Body of pancreas (tissue), 4 donors: ENCODE measurements at regions not wholly inside any gene's neighbourhood (a gene's known extent, or its start where the extent isn't known, plus 50 kb on each side); places are given as distances from the start of the nearest gene placed in this dataset.

Experiments
- ATAC-seq: fragments of 150-250 bp; one replicate; pipeline ENCODE4 v1.9.1; 2016
- DNase-seq, 4 donors: peaks; one replicate each; pipeline ENCODE4 v3.0.0-alpha.2; 2019
- H3K27ac ChIP-seq, 4 donors: fragments of 200-600 bp; sonication (generic); 1 replicate in 3 of 4; 2 replicates in 1 of 4; pipeline versions ENCODE4 v1.5.1 to v1.6.1; 2016 to 2019; ENCODE audit warnings: mild to moderate bottlenecking in 1 of 4, mixed read lengths in 1 of 4, moderate library complexity in 1 of 4
- H3K27me3 ChIP-seq, 2 donors: fragments of 200-600 bp; sonication (generic); one replicate each; pipeline ENCODE4 v1.6.0; 2016; ENCODE audit warnings: mild to moderate bottlenecking in 1 of 2
- H3K36me3 ChIP-seq, 2 donors: fragments of 200-600 bp; sonication (generic); replicated peaks in 1 of 2; 2 replicates each; pipeline ENCODE4 v1.5.1; 2016; ENCODE audit warnings: low read depth in 2 of 2; ENCODE audit not compliant: insufficient read depth in 1 of 2
- H3K4me1 ChIP-seq: fragments of 200-600 bp; sonication (generic); one replicate; pipeline ENCODE4 v1.6.0; 2016
- H3K4me3 ChIP-seq, 2 donors: fragments of 200-600 bp; sonication (generic); 1 replicate in 1 of 2; 2 replicates in 1 of 2; pipeline ENCODE4 v1.5.1; 2016 to 2019
- H3K9me3 ChIP-seq, 3 donors: fragments of 200-600 bp; sonication (generic); 1 replicate in 2 of 3; 2 replicates in 1 of 3; pipeline ENCODE4 v1.5.1; 2016
- CTCF ChIP-seq, 7 experiments: fragments of 450-650 bp in 4 of 7; fragments of 200-600 bp in 3 of 7; sonication (generic) in 3 of 7; IDR thresholded peaks; one replicate each; pipeline ENCODE4 v1.5.1; 2016 to 2019; ENCODE audit warnings: antibody characterized with exemption in 7 of 7
- POLR2A ChIP-seq, 3 donors: fragments of 450-650 bp; IDR thresholded peaks; one replicate each; pipeline ENCODE4 v1.6.1; 2016; ENCODE audit warnings: antibody characterized with exemption in 3 of 3, mild to moderate bottlenecking in 2 of 3
- whole genome bisulfite sequencing, 2 donors: methylation state at CpG; one replicate each; pipeline ENCODE4 v1.1.5; 2017; 5-methylcytosine and 5-hydroxymethylcytosine counted together
- intact Hi-C: fragments of 100-400 bp; cut with DNase I; formaldehyde crosslinking; loops from one replicate; pipeline ENCODE4 v1.15.1; 2023

GRCh38 chr11:98069861-98070260 lies 950.9 kb upstream of the CNTN5 start:
- Histone ChIP-seq H3K36me3 (no peaks in the 10 kb centered on the region), H3K4me3 (no peak overlapping the region), H3K9me3 (peaks cover 0 to 8% (median 0%) of the 10 kb centered on the region in 3 donors), H3K27me3 (no peaks in the 10 kb centered on the region), H3K4me1 (no peaks in the 10 kb centered on the region), H3K27ac (no peak overlapping the region)
- ATAC-seq (no peak), DNase-seq (no peak)
- 78 to 81% methylated on average over 13 of the region's 13 CpGs for WGBS, 2 donors
- TF ChIP-seq CTCF (IDR thresholded peaks at IDR 0.05): no peak
- TF ChIP-seq POLR2A (IDR thresholded peaks at IDR 0.05): no peak
- intact Hi-C loops: no loop called here

- no peak for DNase-seq
- no peak for ATAC-seq
- Histone ChIP-seq H3K4me1 (no peaks in the 10 kb centered on the region), H3K9me3 (no peaks in the 10 kb centered on the region), H3K27ac (no peak overlapping the region), H3K4me3 (no peak overlapping the region), H3K27me3 (no peaks in the 10 kb centered on the region), H3K36me3 (no peaks in the 10 kb centered on the region)
- WGBS, 2 donors: 51 to 63% methylated on average over 3 of the region's 3 CpGs
- intact Hi-C loops: no loop called here
- no peak for TF ChIP-seq POLR2A (IDR thresholded peaks at IDR 0.05)
- no peak for TF ChIP-seq CTCF (IDR thresholded peaks at IDR 0.05)
Observed at GRCh38 chr11:98090861-98091505, 929.8 kb upstream of the CNTN5 start.

GRCh38 chr11:98099371-98099770 lies 921.4 kb upstream of the CNTN5 start:
- Histone ChIP-seq H3K36me3 (no peaks in the 10 kb centered on the region), H3K27ac (no peak overlapping the region), H3K4me3 (no peak overlapping the region), H3K4me1 (no peaks in the 10 kb centered on the region), H3K9me3 (no peaks in the 10 kb centered on the region), H3K27me3 (no peaks in the 10 kb centered on the region)
- 6 to 26% methylated on average over 1 of the region's 1 CpG for WGBS, 2 donors
- TF ChIP-seq CTCF (IDR thresholded peaks at IDR 0.05) (no peak), POLR2A (IDR thresholded peaks at IDR 0.05) (no peak)
- ATAC-seq (no peak), DNase-seq (no peak)
- intact Hi-C loops: no loop called here

- H3K27me3 ChIP-seq: no peaks in the 10 kb centered on the region
- ATAC-seq (no peak), DNase-seq (no peak)
- TF ChIP-seq POLR2A (IDR thresholded peaks at IDR 0.05) (no peak), CTCF (IDR thresholded peaks at IDR 0.05) (no peak)
- intact Hi-C loops: no loop called here
- WGBS, 2 donors: 52 to 56% methylated on average over 2 of the region's 2 CpGs
- no peak overlapping the region for H3K4me3 ChIP-seq
- no peak overlapping the region for H3K27ac ChIP-seq
- no peaks in the 10 kb centered on the region for H3K36me3 ChIP-seq
- H3K9me3 ChIP-seq: no peaks in the 10 kb centered on the region
- H3K4me1 ChIP-seq: no peaks in the 10 kb centered on the region
Observed at GRCh38 chr11:98100689-98101088, 920.1 kb upstream of the CNTN5 start.

- Histone ChIP-seq H3K4me3 (no peak overlapping the region), H3K36me3 (no peaks in the 10 kb centered on the region), H3K9me3 (no peaks in the 10 kb centered on the region), H3K27ac (no peak overlapping the region), H3K4me1 (no peaks in the 10 kb centered on the region), H3K27me3 (no peaks in the 10 kb centered on the region)
- intact Hi-C loops: no loop called here
- no peak for TF ChIP-seq CTCF (IDR thresholded peaks at IDR 0.05)
- TF ChIP-seq POLR2A (IDR thresholded peaks at IDR 0.05): no peak
- ATAC-seq (no peak), DNase-seq (no peak)
- 68 to 86% methylated on average over 1 of the region's 1 CpG for WGBS, 2 donors
Observed at GRCh38 chr11:98101329-98101728, 919.4 kb upstream of the CNTN5 start.
